Neutrophil (primary cell): ENCODE measurements at regions not wholly inside any gene's neighbourhood (a gene's known extent, or its start where the extent isn't known, plus 50 kb on each side); places are given as distances from the start of the nearest gene placed in this dataset.

Experiments used
- H3K27ac ChIP-seq: fragments of 200-600 bp; sonication (generic); 2 replicates; pipeline ENCODE4 v1.5.1; 2016; ENCODE audit warnings: mild to moderate bottlenecking, moderate library complexity
- H3K27me3 ChIP-seq: fragments of 200-600 bp; sonication (generic); 2 replicates; pipeline ENCODE4 v1.6.0; 2016; ENCODE audit warnings: mild to moderate bottlenecking
- H3K36me3 ChIP-seq: fragments of 200-600 bp; sonication (generic); 2 replicates; pipeline ENCODE4 v1.5.1; 2017
- H3K4me1 ChIP-seq, 2 experiments: fragments of 200-600 bp in 1 of 2; sonication (generic) in 1 of 2; 1 replicate in 1 of 2; 2 replicates in 1 of 2; pipeline versions ENCODE4 v1.5.1 to v1.6.1; 2013 to 2016; ENCODE audit warnings: low read depth in 1 of 2, low read length in 1 of 2, mild to moderate bottlenecking in 1 of 2, moderate library complexity in 1 of 2; ENCODE audit not compliant: control insufficient read depth in 1 of 2, insufficient read depth in 1 of 2
- H3K4me3 ChIP-seq, 2 experiments: fragments of 200-600 bp in 1 of 2; sonication (generic) in 1 of 2; 1 replicate in 1 of 2; 2 replicates in 1 of 2; pipeline ENCODE4 v1.5.1; 2013 to 2016; ENCODE audit warnings: low read depth in 1 of 2, low read length in 1 of 2, mild to moderate bottlenecking in 1 of 2, moderate library complexity in 1 of 2
- H3K9me3 ChIP-seq: fragments of 200-600 bp; sonication (generic); 2 replicates; pipeline ENCODE4 v1.5.1; 2016
- CTCF ChIP-seq: fragments of 200-600 bp; sonication (generic); IDR thresholded peaks from 2 replicates; pipeline ENCODE4 v1.5.1; 2016; ENCODE audit warnings: antibody characterized with exemption

GRCh38 chr15:96274087-96274440 is 56.4 kb upstream of the NR2F2 start:
- Histone ChIP-seq H3K4me3 (no peak overlapping the region), H3K9me3 (no peaks in the 10 kb centered on the region), H3K36me3 (no peaks in the 10 kb centered on the region), H3K4me1 (no peaks in the 10 kb centered on the region), H3K27ac (no peak overlapping the region), H3K27me3 (no peaks in the 10 kb centered on the region)
- TF ChIP-seq CTCF: no peak

GRCh38 chr15:96274698-96275097 is 55.8 kb upstream of the NR2F2 start:
- Histone ChIP-seq H3K4me1 (no peaks in the 10 kb centered on the region), H3K27ac (no peak overlapping the region), H3K9me3 (no peaks in the 10 kb centered on the region), H3K27me3 (no peaks in the 10 kb centered on the region), H3K36me3 (no peaks in the 10 kb centered on the region), H3K4me3 (no peak overlapping the region)
- no peak for TF ChIP-seq CTCF

DNA sequence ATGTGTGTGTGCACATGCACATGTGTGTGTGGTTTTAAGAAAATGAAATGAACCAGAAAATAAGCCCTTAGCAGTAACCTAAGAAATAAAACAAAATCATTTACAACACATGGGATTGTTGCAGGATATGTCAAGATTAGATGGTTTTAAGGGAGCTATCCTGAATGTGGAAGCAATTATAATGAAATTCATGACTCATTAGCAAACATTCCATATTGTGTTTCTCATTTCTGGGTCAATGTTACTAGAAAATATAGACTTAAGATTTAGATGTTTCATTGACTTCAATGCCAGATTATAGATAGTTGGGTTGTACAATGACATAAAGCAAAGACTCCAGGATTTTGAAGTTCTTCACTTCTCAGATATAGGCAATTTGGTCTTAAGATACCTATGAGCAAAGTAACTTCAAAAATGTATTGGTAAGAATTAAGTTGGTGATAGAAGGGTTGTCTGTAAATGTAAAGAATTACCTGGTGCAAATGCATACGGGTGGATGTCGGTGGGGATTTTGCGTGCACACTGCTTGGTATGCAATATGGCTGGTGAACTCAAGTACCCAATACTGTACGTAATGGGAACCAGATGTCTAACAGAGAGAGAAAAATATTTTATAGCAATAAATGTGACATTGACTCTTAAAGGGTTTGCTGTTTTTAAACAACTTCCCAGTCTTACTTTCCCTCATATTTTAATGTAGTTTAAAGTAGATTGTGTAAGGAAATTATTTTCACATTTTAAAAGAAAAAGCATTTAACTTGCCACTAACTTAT is 53.9 kb upstream of the NR2F2 start:
- Histone ChIP-seq H3K27ac (no peak overlapping the region), H3K9me3 (no peaks in the 10 kb centered on the region), H3K36me3 (no peaks in the 10 kb centered on the region), H3K4me3 (no peak overlapping the region), H3K4me1 (no peaks in the 10 kb centered on the region), H3K27me3 (no peaks in the 10 kb centered on the region)
- TF ChIP-seq CTCF: no peak
